GM12892 (cell line): ENCODE measurements at regions not wholly inside any gene's neighbourhood (a gene's known extent, or its start where the extent isn't known, plus 50 kb on each side); places are given as distances from the start of the nearest gene placed in this dataset.

Experiments
- DNase-seq: peaks from one replicate; pipeline ENCODE4 v3.0.0; 2011; ENCODE audit not compliant: insufficient read length
- FAIRE-seq: peaks from 2 replicates; lab custom pipeline; 2011; peaks lifted over from hg19 to GRCh38; lab: Jason Lieb, UNC
- POLR2A ChIP-seq: IDR thresholded peaks from 2 replicates; pipeline ENCODE4 v1.6.1; 2011; ENCODE audit warnings: low read depth, low read length, control low read depth
- POLR2AphosphoS5 ChIP-seq: IDR thresholded peaks from 2 replicates; pipeline ENCODE4 v1.6.1; 2011; ENCODE audit warnings: low read depth, low read length, control low read depth
- TAF1 ChIP-seq: IDR thresholded peaks from 2 replicates; pipeline ENCODE4 v1.6.1; 2011; ENCODE audit warnings: low read depth, mild to moderate bottlenecking, control low read depth, low read length, borderline replicate concordance

- no peak for TF ChIP-seq POLR2AphosphoS5
- no peak for TF ChIP-seq TAF1
- no peak for TF ChIP-seq POLR2A
- FAIRE-seq = no peak
- DNase-seq = no peak
Measured at GRCh38 chr12:45623221-45623620, 106.3 kb upstream of the ARID2 start.

GRCh38 chr12:45623940-45624339 lies 105.6 kb upstream of the ARID2 start:
- no peak for DNase-seq
- TF ChIP-seq POLR2A (no peak), POLR2AphosphoS5 (no peak), TAF1 (no peak)
- no peak for FAIRE-seq

GRCh38 chr12:45626965-45627364 lies 102.5 kb upstream of the ARID2 start:
- DNase-seq (no peak), FAIRE-seq (no peak)
- TF ChIP-seq POLR2AphosphoS5 = no peak
- TF ChIP-seq POLR2A = no peak
- no peak for TF ChIP-seq TAF1

GRCh38 chr12:45627407-45628069 lies 102.0 kb upstream of the ARID2 start:
- TF ChIP-seq TAF1 (no peak), POLR2AphosphoS5 (no peak), POLR2A (no peak)
- no peak for DNase-seq
- no peak for FAIRE-seq

GRCh38 chr12:45629292-45629691 lies 100.2 kb upstream of the ARID2 start:
- FAIRE-seq = no peak
- no peak for DNase-seq
- TF ChIP-seq POLR2AphosphoS5 (no peak), TAF1 (no peak), POLR2A (no peak)

- TF ChIP-seq POLR2AphosphoS5 (no peak), TAF1 (no peak), POLR2A (no peak)
- FAIRE-seq (peak; percentile 67), DNase-seq (no peak)
Measured at GRCh38 chr12:45633733-45634132, 95.8 kb upstream of the ARID2 start.

GRCh38 chr12:45634273-45634917 lies 95.1 kb upstream of the ARID2 start:
- FAIRE-seq = no peak
- no peak for TF ChIP-seq TAF1
- no peak for TF ChIP-seq POLR2AphosphoS5
- no peak for TF ChIP-seq POLR2A
- DNase-seq = no peak

- no peak for DNase-seq
- TF ChIP-seq TAF1 (no peak), POLR2AphosphoS5 (no peak), POLR2A (no peak)
- no peak for FAIRE-seq
Measured at GRCh38 chr12:45637242-45637641, 92.3 kb upstream of the ARID2 start.

- DNase-seq (no peak), FAIRE-seq (no peak)
- no peak for TF ChIP-seq TAF1
- no peak for TF ChIP-seq POLR2A
- no peak for TF ChIP-seq POLR2AphosphoS5
Measured at GRCh38 chr12:45637706-45638105, 91.8 kb upstream of the ARID2 start.

- TF ChIP-seq POLR2A (no peak), POLR2AphosphoS5 (no peak), TAF1 (no peak)
- no peak for DNase-seq
- no peak for FAIRE-seq
Measured at GRCh38 chr12:45638386-45638785, 91.1 kb upstream of the ARID2 start.

- FAIRE-seq (no peak), DNase-seq (no peak)
- no peak for TF ChIP-seq POLR2A
- TF ChIP-seq POLR2AphosphoS5 = no peak
- no peak for TF ChIP-seq TAF1
Measured at GRCh38 chr12:45644541-45644940, 85.0 kb upstream of the ARID2 start.

GRCh38 chr12:45646851-45647581 lies 82.5 kb upstream of the ARID2 start:
- FAIRE-seq = no peak
- no peak for TF ChIP-seq TAF1
- no peak for TF ChIP-seq POLR2AphosphoS5
- no peak for TF ChIP-seq POLR2A
- no peak for DNase-seq
